ENCODE measurements at regions not wholly inside any gene's neighbourhood (a gene's known extent, or its start where the extent isn't known, plus 50 kb on each side); places are given as distances from the start of the nearest gene placed in this dataset.

- no peak for DNase-seq
- Histone ChIP-seq H3K9ac (ENCODE audit: low read depth in 2 of 2, low read length in 2 of 2) (no peak overlapping the region), H3K27ac (no peak overlapping the region), H3K4me1 (no peaks in the 10 kb centered on the region), H3K36me3 (no peaks in the 10 kb centered on the region), H3K27me3 (no peaks in the 10 kb centered on the region), H3K9me3 (no peaks in the 10 kb centered on the region), H3K4me3 (no peak overlapping the region)
- intact Hi-C loops (cut with DNase I), result no loop called here
- TF ChIP-seq, protein P1, sequence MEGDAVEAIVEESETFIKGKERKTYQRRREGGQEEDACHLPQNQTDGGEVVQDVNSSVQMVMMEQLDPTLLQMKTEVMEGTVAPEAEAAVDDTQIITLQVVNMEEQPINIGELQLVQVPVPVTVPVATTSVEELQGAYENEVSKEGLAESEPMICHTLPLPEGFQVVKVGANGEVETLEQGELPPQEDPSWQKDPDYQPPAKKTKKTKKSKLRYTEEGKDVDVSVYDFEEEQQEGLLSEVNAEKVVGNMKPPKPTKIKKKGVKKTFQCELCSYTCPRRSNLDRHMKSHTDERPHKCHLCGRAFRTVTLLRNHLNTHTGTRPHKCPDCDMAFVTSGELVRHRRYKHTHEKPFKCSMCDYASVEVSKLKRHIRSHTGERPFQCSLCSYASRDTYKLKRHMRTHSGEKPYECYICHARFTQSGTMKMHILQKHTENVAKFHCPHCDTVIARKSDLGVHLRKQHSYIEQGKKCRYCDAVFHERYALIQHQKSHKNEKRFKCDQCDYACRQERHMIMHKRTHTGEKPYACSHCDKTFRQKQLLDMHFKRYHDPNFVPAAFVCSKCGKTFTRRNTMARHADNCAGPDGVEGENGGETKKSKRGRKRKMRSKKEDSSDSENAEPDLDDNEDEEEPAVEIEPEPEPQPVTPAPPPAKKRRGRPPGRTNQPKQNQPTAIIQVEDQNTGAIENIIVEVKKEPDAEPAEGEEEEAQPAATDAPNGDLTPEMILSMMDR (IDR thresholded peaks at IDR 0.05), result no peak
These were observed 592.0 kb downstream of the UTRN start for GRCh38 chr6:144877118-144877517.

DNA sequence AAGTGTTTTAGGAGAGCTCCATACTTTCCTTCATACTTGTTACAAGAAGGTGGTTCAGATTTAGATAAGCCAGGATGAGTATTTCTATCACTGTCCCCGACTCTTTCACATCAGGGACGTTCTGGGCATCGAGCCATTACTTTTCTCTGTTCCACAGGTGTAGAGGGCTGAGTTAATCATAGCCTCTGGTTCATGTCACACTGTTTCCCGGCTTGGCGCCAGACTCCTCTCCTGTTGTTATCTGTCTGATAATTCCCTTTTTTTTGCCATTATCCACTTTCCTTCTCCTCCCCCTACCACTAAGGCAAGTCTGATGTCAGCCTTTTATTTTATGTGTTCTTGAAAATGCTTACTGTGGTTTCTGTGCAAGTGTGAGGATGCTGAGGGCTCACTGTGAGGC lies 593.4 kb downstream of the UTRN start:
- H3K27me3 ChIP-seq, result no peaks in the 10 kb centered on the region
- H3K9ac ChIP-seq (ENCODE audit: low read depth in 2 of 2, low read length in 2 of 2), result no peak overlapping the region
- no peak overlapping the region for H3K27ac ChIP-seq
- H3K9me3 ChIP-seq, result no peaks in the 10 kb centered on the region
- no peak for DNase-seq
- H3K4me1 ChIP-seq, result no peaks in the 10 kb centered on the region
- TF ChIP-seq, protein P1 (IDR thresholded peaks at IDR 0.05), result no peak
- intact Hi-C loops (cut with DNase I), result no loop called here
- H3K4me3 ChIP-seq, result no peak overlapping the region
- H3K36me3 ChIP-seq, result no peaks in the 10 kb centered on the region

DNA sequence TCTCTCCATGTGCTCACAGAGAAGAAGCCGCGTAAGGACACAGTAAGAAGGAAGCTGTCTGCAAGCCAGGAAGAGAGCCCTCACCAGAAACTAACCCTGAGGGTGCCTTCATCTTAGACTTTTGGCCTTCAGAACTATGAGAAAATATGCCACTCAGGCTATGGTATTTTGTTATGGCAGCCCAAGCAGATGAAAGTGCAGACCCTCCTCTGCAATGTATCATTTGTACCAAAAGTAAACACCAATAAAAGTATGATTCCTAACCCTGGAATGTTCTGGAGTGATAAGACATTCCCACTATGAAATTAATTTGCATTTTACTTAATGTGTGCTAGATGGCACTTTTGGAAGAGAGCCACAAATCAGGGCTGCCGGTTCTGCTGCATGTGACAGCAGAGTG lies 594.3 kb downstream of the UTRN start:
- TF ChIP-seq, protein P1 (IDR thresholded peaks at IDR 0.05), result no peak
- Histone ChIP-seq H3K27ac (no peak overlapping the region), H3K9ac (ENCODE audit: low read depth in 2 of 2, low read length in 2 of 2) (no peak overlapping the region), H3K27me3 (no peaks in the 10 kb centered on the region), H3K9me3 (no peaks in the 10 kb centered on the region), H3K4me1 (no peaks in the 10 kb centered on the region), H3K36me3 (no peaks in the 10 kb centered on the region), H3K4me3 (no peak overlapping the region)
- intact Hi-C loops (cut with DNase I), result no loop called here
- DNase-seq, result no peak

DNA sequence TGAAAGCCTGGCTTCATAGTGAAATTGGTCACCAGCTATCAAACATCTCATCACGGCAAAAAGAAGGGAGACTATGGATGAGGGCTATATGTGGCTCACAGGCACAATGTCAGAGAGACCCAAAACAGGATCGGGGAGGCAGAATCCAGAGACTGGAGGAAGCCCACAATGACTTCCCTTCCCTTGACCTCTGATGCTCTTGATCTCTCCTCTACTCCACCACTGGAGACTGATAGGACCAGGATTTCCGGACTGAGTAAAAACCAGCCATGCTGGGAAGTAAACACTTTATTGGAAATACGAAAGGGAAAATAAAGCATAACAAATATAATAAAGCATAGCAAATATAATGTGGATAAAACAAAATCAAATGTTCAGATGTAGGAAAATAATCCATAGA lies 597.3 kb downstream of the UTRN start:
- Histone ChIP-seq H3K4me3 (no peak overlapping the region), H3K9ac (ENCODE audit: low read depth in 2 of 2, low read length in 2 of 2) (no peak overlapping the region), H3K27ac (no peak overlapping the region), H3K4me1 (no peaks in the 10 kb centered on the region), H3K27me3 (no peaks in the 10 kb centered on the region), H3K9me3 (no peaks in the 10 kb centered on the region), H3K36me3 (no peaks in the 10 kb centered on the region)
- TF ChIP-seq, protein P1 (IDR thresholded peaks at IDR 0.05), result no peak
- no peak for DNase-seq
- intact Hi-C loops (cut with DNase I), result no loop called here

DNA sequence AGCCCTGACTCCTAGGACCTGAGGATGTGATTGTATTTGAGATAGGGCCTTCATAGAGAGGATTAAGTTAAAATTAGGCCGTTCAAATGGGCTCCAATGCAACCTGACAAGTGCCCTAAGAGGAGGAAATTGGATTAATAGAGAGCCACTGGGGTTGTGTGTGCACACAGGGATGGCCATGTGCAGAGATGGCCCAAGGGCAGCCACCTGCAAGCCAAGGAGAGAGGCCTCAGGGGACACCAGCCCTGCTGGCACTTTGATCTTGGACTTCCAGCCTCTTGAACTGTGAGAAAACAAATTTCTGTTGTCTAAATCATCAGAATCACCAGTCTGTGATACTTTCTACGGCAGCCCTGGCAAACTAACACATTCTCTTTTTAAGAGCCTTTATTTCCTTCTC lies 598.8 kb downstream of the UTRN start:
- Histone ChIP-seq H3K4me3 (no peak overlapping the region), H3K9me3 (no peaks in the 10 kb centered on the region)
- TF ChIP-seq, protein P1 (IDR thresholded peaks at IDR 0.05), result no peak

DNA sequence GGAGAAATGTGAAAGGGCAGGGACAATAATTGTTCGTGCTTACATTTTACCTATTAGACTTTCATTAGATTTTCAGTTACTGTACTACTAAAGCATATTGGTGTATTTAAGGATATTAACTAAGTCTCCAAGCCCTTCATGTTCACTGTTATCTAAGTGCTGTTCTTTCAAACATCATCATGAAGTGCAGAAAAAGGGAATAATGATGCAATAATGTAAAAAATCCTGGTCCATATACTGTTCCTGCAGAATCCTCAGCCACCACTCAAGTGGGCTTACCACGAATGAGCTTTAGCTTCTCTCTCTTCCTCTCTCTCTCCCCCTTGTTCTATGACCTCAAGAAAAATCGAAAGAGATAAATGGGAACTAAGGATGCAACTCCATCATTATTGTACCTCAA lies 600.7 kb downstream of the UTRN start:
- H3K4me1 ChIP-seq, result no peaks in the 10 kb centered on the region
- H3K9me3 ChIP-seq, result no peaks in the 10 kb centered on the region
- intact Hi-C loops (cut with DNase I), result no loop called here
- no peak for DNase-seq
- H3K36me3 ChIP-seq, result no peaks in the 10 kb centered on the region
- no peak overlapping the region for H3K4me3 ChIP-seq
- no peaks in the 10 kb centered on the region for H3K27me3 ChIP-seq
- no peak overlapping the region for H3K27ac ChIP-seq
- no peak overlapping the region for H3K9ac ChIP-seq (ENCODE audit: low read depth in 2 of 2, low read length in 2 of 2)
- TF ChIP-seq, protein P1 (IDR thresholded peaks at IDR 0.05), result no peak

More for the DNA sequence above, 598.8 kb downstream of the UTRN start:
- Histone ChIP-seq H3K27me3 (no peaks in the 10 kb centered on the region), H3K36me3 (no peaks in the 10 kb centered on the region), H3K9ac (ENCODE audit: low read depth in 2 of 2, low read length in 2 of 2) (no peak overlapping the region), H3K27ac (no peak overlapping the region), H3K4me1 (no peaks in the 10 kb centered on the region)
- DNase-seq, result no peak
- intact Hi-C loops (cut with DNase I), result no loop called here
